KOPT-K1 (cell line): ENCODE measurements at regions not wholly inside any gene's neighbourhood (a gene's known extent, or its start where the extent isn't known, plus 50 kb on each side); places are given as distances from the start of the nearest gene placed in this dataset.

Experiments used
- H3K27ac ChIP-seq: fragments of 200-600 bp; sonication (generic); 2 replicates; pipeline ENCODE4 v1.5.1; 2016; ENCODE audit warnings: antibody characterized with exemption, mild to moderate bottlenecking, low read depth, low read length; ENCODE audit not compliant: poor library complexity, severe bottlenecking
- H3K36me3 ChIP-seq: fragments of 200-600 bp; sonication (generic); 2 replicates; pipeline ENCODE4 v1.5.1; 2017; ENCODE audit warnings: antibody characterized with exemption, mild to moderate bottlenecking, low read length, moderate library complexity; ENCODE audit not compliant: insufficient read depth
- H3K9me3 ChIP-seq: fragments of 200-600 bp; sonication (generic); 2 replicates; pipeline ENCODE4 v1.5.1; 2017; ENCODE audit warnings: antibody characterized with exemption, low read length, mild to moderate bottlenecking; ENCODE audit not compliant: insufficient read depth, poor library complexity, severe bottlenecking

DNA sequence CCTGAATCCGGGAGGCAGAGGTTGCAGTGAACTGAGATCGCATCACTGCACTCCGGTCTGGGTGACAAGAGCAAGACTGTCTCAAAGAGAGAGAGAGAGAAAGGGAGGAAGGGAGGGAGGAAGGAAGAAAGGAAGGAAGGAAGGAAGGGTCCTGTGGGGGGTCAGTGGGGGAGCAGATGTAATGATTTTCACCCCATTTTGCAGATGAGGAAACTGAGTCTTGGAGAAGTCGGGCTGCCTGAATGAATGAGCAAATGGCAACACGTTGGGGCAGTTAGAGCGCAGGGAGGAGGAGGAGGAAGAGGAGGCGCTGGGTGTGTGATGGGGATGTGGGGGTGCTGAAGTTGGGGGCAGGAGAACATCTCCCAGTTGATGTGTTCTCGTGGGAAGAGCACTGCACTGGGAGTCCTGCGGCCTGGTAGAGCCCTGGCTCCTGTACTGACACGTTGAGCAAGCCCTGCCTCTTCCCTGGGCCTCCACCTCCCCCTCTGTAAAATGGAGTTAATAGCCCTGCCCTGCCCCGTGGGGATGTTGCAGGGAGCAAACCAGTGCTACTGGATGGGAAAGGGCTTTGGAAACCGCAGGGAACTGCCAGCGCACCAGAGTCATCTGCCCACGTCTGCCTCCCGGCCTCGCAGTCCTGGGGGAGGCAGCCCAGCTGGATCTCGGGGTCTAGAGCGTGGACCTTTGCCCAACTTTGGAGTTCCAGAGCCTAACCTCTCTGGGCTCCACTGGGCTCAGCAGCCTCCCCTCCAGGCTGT, 103.2 kb upstream of the CASZ1 start:
- H3K9me3 ChIP-seq, result no peaks in the 10 kb centered on the region
- H3K27ac ChIP-seq, result no peak overlapping the region
- no peaks in the 10 kb centered on the region for H3K36me3 ChIP-seq

GRCh38 chr1:10900251-10900651, 103.8 kb upstream of the CASZ1 start:
- no peaks in the 10 kb centered on the region for H3K36me3 ChIP-seq
- H3K27ac ChIP-seq, result no peak overlapping the region
- H3K9me3 ChIP-seq, result no peaks in the 10 kb centered on the region

- H3K36me3 ChIP-seq, result no peaks in the 10 kb centered on the region
- no peak overlapping the region for H3K27ac ChIP-seq
- no peaks in the 10 kb centered on the region for H3K9me3 ChIP-seq
These were observed 104.2 kb upstream of the CASZ1 start for GRCh38 chr1:10900691-10901090.

DNA sequence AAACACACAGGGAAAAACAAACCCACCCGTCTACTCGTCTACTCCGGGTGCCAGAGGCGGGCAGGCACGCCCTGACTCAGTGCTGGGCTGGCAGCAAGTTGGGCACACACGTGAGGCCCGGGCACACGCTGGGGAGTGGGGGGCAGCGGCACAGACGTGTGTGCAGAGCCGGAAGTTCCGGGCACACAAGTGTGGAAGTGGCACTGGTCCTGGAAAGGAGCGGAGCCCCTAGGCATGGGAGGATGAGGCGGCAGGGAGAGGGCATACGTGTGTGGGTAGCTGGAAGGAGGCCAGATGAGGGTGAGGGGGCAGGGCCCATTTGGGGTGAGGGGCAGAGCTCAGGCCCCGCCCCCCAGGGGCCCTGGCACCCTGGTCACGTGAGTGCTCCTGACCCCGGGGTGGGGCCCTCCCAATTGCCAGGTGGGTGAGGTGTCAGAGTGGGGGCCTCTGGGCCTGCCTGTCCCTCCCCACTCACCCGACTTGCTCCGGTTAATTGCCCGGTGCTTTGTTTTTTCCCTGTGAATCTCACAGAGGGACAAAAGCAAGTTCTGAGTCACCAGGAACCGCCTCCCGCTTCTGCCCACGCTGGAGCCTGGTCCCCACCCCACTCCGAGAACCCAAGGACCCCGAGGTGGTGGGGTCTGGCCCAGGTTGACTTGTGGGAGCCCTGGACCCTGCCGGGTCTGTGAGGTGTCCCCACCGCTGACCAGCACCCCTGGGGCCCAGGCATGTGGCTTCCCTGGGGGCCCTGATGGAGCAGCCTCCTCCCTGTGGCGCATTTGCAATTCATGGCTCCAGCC, 104.8 kb upstream of the CASZ1 start:
- Histone ChIP-seq H3K27ac (no peak overlapping the region), H3K36me3 (no peaks in the 10 kb centered on the region), H3K9me3 (no peaks in the 10 kb centered on the region)

- Histone ChIP-seq H3K36me3 (no peaks in the 10 kb centered on the region), H3K9me3 (no peaks in the 10 kb centered on the region), H3K27ac (no peak overlapping the region)
These were observed 105.7 kb upstream of the CASZ1 start for GRCh38 chr1:10901891-10902805.

DNA sequence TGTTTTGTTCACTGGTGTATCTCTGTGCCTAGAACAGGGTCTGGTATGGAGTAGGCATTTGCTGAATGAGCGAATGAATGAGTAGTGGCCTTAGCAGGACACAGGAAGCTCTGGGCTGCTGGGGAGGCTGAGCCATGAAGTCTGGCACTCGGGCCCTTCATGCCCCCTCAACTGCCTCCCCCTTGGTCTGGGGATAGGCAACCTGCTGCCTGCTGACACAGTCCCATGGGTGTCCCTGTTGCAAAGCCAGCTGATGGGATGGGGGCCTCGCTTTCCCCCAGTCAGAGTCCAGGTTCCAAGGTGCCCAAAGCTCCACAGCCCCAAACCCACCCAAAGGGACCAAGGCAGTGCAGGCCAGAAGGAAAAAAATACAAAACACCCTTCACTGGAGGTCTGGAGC, 107.0 kb upstream of the CASZ1 start:
- peak overlapping the region; percentile 75 for H3K27ac ChIP-seq
- H3K36me3 ChIP-seq, result no peaks in the 10 kb centered on the region
- no peaks in the 10 kb centered on the region for H3K9me3 ChIP-seq

GRCh38 chr1:10903821-10904220, 107.4 kb upstream of the CASZ1 start:
- H3K9me3 ChIP-seq, result no peaks in the 10 kb centered on the region
- no peaks in the 10 kb centered on the region for H3K36me3 ChIP-seq
- H3K27ac ChIP-seq, result peak overlapping the region; percentile 75

DNA sequence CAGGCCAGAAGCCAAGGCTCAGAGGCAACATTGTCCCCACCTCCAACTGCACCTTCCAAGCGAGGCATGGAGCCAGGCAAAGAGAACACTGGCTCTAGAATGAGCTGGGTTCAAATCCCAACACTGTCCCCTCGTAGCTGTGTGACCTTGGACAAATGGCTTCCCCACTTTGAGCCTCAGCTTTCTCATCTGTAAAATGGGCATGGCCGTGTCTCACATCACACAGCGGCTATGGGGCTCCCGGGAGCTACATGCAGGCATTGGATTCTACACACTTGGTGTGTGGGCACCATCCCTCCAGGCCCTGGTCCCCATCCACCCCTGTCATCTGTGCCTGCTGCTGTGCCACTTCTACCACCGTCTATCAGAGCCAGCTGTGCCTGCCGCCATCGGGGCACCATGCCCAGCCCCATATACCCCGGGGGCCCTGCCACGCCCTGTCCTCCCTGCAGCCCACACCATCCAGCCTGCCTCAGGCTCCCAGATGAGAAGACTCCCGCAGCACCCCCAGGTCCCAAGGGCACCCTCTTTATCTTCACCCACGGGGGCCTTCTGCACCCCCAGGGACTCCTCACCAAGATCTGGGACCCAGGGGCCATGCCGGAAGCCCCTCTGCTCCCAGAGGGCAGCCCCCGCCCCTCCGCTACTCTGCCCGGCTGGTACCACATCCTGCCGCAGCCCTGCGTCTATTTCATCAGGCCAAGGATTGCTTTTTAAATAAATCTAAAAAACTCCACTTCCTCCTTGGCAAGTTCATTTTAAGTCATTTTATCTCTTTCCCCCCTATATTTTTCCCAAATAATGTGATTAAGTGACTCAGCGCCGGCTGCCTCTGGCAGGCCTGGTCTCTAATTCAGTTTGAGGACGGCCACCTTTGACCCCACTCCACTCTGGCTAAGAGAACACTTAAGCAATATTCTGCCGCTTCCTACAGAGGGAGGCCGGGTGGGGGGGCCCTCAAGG, 107.8 kb upstream of the TARDBP start:
- Histone ChIP-seq H3K27ac (peak overlapping the region; percentile 75), H3K9me3 (no peaks in the 10 kb centered on the region), H3K36me3 (no peaks in the 10 kb centered on the region)

GRCh38 chr1:10905841-10906655, 106.4 kb upstream of the TARDBP start:
- Histone ChIP-seq H3K36me3 (no peaks in the 10 kb centered on the region), H3K9me3 (no peaks in the 10 kb centered on the region), H3K27ac (peak overlapping the region; percentile 75)

GRCh38 chr1:10906866-10907519, 105.5 kb upstream of the TARDBP start:
- no peaks in the 10 kb centered on the region for H3K36me3 ChIP-seq
- H3K27ac ChIP-seq, result no peak overlapping the region

DNA sequence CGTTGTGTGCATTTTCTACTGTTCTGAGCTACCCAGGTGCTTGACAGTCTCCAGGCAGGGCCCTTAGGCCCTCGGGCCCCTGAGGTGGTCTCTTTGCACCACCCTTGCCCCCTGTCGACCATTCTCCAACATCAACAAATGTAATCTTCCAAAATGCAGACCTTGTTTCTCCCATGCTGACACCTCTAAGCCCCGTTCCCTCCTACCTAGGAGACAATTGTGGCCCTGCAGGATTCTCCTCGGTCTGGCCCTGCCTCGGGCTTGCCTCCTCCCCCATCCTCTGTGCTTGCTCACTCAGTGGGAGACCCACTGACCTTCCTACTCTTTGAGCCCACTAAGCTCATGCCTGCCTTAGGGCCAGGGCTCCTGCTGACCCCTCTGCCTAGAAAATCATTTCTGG, 104.2 kb upstream of the TARDBP start:
- Histone ChIP-seq H3K27ac (no peak overlapping the region), H3K36me3 (no peaks in the 10 kb centered on the region), H3K9me3 (no peaks in the 10 kb centered on the region)

More at GRCh38 chr1:10906866-10907519, 105.5 kb upstream of the TARDBP start:
- H3K9me3 ChIP-seq, result no peaks in the 10 kb centered on the region

DNA sequence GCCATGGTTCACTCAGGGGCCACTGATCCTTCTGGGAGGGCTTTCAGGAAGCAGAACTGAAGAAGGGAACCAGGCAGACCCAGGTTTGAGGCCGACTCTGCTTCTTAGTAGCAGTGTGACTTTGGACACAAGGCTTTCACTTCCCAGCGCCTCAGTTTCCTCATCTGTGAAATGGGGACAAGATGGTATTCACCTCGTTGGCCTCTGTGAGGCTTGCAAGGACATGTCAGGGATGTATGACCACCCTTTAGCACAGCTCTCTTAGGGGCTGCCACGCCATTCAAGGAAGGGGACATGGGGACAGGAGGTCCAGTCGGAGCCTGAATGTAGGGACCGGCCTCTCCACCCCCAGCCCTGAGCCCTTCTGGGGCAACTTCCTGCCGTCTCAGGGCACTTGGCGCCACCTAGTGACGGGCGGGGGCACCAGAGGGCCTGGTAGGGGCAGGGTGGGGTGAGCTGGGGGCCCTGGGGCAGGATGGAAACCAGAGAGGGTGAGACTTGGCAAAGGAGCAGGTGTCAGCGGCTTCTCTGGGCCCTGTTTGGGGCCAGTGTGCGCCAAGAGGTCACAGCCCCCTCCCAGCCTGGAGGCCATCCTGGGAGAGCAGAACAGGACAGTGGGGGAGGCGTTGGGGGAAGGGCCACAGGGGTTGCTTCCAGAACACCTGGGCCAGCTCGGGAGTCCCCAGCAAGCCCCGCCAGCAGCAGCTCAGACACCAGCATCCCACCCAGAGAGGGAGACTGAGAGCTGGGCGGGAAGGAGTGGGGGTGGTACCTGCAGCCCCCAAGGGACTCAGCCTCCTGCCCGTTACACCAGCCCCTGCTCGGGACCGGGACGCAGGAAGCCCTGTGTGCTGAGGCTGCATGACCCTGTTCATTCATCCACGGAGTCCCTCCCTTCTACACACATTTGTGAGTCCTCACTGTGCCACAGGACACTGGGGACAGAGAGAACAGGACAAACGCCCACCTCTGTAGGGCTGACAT, 102.5 kb upstream of the TARDBP start:
- H3K27ac ChIP-seq, result peak overlapping the region; percentile 42
- no peaks in the 10 kb centered on the region for H3K9me3 ChIP-seq
- H3K36me3 ChIP-seq, result no peaks in the 10 kb centered on the region
